ENCODE measurements at regions not wholly inside any gene's neighbourhood (a gene's known extent, or its start where the extent isn't known, plus 50 kb on each side); places are given as distances from the start of the nearest gene placed in this dataset.

DNA sequence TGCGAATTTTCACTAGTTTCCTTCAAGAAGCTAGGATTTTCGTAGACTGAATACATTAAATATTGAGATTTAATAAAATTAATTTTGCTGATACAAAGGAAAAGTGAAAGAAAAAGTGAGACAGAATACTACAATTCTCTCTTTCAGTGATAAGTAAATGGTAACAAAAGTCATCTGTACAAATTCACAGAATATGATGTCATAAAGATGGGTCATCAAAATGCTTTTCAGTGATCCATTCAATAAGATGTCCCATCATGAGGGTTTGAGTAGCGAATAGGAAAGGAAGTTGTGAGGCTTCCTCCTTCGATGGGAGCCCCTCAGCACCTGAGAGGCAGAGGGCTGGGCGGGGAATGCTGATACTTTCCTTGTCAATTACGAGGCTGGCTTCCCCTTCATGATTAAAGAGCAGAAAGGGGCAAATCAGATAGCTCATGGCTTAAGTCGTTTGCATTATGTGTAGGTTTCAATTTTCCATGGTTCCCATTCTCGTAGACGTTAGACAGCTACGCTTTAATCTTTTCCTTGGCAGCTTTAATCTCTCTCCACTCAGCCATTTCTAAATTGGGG lies 108.8 kb upstream of the SORBS2 start:
- H3K36me3 ChIP-seq (ENCODE audit: low read depth): no peaks in the 10 kb centered on the region
- no peak for DNase-seq
- no peaks in the 10 kb centered on the region for H3K79me2 ChIP-seq (ENCODE audit: insufficient read depth)
- H3K9me2 ChIP-seq (ENCODE audit: insufficient read depth): no peaks in the 10 kb centered on the region
- no peaks in the 10 kb centered on the region for H3K9me3 ChIP-seq (ENCODE audit: low read depth)
- no peak overlapping the region for H3K4me3 ChIP-seq
- no peak overlapping the region for H2AFZ ChIP-seq
- in situ Hi-C loops (cut with MboI): no loop called here
- TF ChIP-seq EZH2 (IDR thresholded peaks at IDR 0.05; ENCODE audit: insufficient read depth, poor library complexity, severe bottlenecking): no peak
- TF ChIP-seq EZH2phosphoT487 (IDR thresholded peaks at IDR 0.05; ENCODE audit: insufficient read depth, low read depth): no peak
- no peak overlapping the region for H3K4me2 ChIP-seq (ENCODE audit: unreplicated experiment)
- no peaks in the 10 kb centered on the region for H3K4me1 ChIP-seq (ENCODE audit: insufficient read depth)
- no peaks in the 10 kb centered on the region for H3F3A ChIP-seq (ENCODE audit: insufficient read depth)
- WGBS, 2 experiments (ENCODE audit: low coverage in 1 of 2, low lambda C conversion rate in 2 of 2, missing lambda C conversion rate in 2 of 2): 34 to 43% methylated on average over 10 of the region's 10 CpGs
- no peaks in the 10 kb centered on the region for H4K20me1 ChIP-seq (ENCODE audit: insufficient read depth)
- H3K27me3 ChIP-seq (replicated peaks; ENCODE audit: insufficient read depth): peaks cover 20% of the 10 kb centered on the region
- no peak overlapping the region for H3K9ac ChIP-seq
- no peak overlapping the region for H3K27ac ChIP-seq

DNA sequence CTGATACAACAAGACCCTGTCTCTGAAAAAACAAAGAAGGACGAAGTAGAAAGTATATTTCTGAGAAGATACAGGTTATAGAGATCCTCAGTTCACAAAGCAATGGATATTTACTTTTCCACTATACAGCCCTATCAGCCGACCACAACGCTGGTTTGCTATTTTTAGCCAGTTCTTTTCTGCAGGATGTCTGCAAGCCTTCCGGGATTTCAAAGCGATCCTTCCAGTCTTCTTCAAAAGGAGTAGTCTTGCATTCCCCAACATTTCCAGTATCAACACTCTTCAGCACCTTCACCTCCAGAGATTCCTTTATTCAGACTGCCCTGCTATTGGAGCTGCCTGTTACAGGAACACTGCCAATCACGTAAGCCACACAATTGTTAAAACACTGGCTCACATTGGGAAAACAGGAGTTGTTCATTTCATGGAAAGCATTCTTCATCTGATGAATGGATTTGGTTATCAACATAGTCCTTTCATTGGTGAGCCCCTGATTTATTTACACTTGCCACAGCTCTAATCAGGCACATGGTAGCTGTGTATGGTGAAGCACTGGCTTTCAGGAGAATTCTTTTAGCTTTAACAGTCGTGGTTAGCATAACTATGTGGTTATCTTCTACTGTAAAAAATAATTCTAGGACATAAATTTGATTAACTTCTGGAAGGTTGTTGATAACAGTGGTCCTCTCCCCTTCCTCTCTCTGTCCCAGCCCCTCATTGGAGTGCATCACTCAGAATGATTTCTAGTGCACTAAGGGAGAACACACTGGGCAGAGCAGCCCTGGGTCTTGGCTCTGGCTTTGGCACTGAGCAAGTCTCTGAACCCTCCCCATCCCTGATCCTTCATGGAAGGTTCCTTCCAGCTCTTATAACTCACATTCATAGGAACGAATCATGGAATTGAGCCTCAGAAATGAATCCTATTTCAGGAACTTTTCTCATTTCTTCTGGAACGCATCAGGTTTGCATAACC lies 109.9 kb upstream of the SORBS2 start:
- H3K4me2 ChIP-seq (ENCODE audit: unreplicated experiment): no peak overlapping the region
- no peaks in the 10 kb centered on the region for H3K9me2 ChIP-seq (ENCODE audit: insufficient read depth)
- H3K4me3 ChIP-seq: no peak overlapping the region
- peaks cover 20% of the 10 kb centered on the region for H3K27me3 ChIP-seq (replicated peaks; ENCODE audit: insufficient read depth)
- H2AFZ ChIP-seq: no peak overlapping the region
- H3F3A ChIP-seq (ENCODE audit: insufficient read depth): no peaks in the 10 kb centered on the region
- no peak for DNase-seq
- no peaks in the 10 kb centered on the region for H3K36me3 ChIP-seq (ENCODE audit: low read depth)
- H3K79me2 ChIP-seq (ENCODE audit: insufficient read depth): no peaks in the 10 kb centered on the region
- WGBS, 2 experiments (ENCODE audit: low coverage in 1 of 2, low lambda C conversion rate in 2 of 2, missing lambda C conversion rate in 2 of 2): 14 to 16% methylated on average over 9 of the region's 9 CpGs
- in situ Hi-C loops (cut with MboI): no loop called here
- H3K27ac ChIP-seq: no peak overlapping the region
- H3K4me1 ChIP-seq (ENCODE audit: insufficient read depth): no peaks in the 10 kb centered on the region
- no peak overlapping the region for H3K9ac ChIP-seq
- H4K20me1 ChIP-seq (ENCODE audit: insufficient read depth): no peaks in the 10 kb centered on the region
- H3K9me3 ChIP-seq (ENCODE audit: low read depth): no peaks in the 10 kb centered on the region
- TF ChIP-seq EZH2phosphoT487 (IDR thresholded peaks at IDR 0.05; ENCODE audit: insufficient read depth, low read depth): no peak
- TF ChIP-seq EZH2 (IDR thresholded peaks at IDR 0.05; ENCODE audit: insufficient read depth, poor library complexity, severe bottlenecking): no peak

DNA sequence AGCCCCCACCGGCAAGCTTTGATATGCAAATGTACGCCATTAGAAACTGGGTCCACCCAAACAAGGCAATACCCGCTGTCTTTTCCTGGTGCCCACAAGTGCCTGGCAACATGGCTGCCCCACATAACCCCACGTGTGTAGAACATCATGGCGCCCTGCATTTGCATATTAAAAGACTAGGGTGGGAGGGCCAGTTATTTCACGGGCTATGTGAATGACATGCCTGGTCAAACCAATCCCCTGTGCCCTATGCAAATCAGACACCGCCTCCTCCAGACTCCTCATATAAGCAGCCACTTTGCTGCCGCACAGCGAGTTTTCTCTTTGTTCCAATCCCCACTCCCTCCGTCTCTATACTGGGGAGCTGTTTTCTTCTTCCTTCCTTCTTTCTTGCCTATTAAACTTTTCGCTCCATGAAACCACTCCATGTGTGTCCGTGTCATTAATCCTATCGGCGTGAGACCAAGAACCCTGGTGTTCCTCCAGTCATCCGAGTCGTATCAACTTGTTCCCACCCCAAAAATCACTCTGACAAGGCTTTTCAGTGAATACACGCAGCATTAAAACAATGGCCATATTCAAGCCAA lies 112.6 kb upstream of the SORBS2 start:
- no peaks in the 10 kb centered on the region for H3K4me1 ChIP-seq (ENCODE audit: insufficient read depth)
- H3K9me2 ChIP-seq (ENCODE audit: insufficient read depth): no peaks in the 10 kb centered on the region
- H4K20me1 ChIP-seq (ENCODE audit: insufficient read depth): no peaks in the 10 kb centered on the region
- peaks cover 14% of the 10 kb centered on the region for H3K27me3 ChIP-seq (replicated peaks; ENCODE audit: insufficient read depth)
- TF ChIP-seq EZH2 (IDR thresholded peaks at IDR 0.05; ENCODE audit: insufficient read depth, poor library complexity, severe bottlenecking): no peak
- H3K4me2 ChIP-seq (ENCODE audit: unreplicated experiment): no peak overlapping the region
- no peak for DNase-seq
- no peaks in the 10 kb centered on the region for H3F3A ChIP-seq (ENCODE audit: insufficient read depth)
- no peak overlapping the region for H3K27ac ChIP-seq
- in situ Hi-C loops (cut with MboI): no loop called here
- no peaks in the 10 kb centered on the region for H3K36me3 ChIP-seq (ENCODE audit: low read depth)
- H3K9me3 ChIP-seq (ENCODE audit: low read depth): no peaks in the 10 kb centered on the region
- no peak overlapping the region for H3K9ac ChIP-seq
- H2AFZ ChIP-seq: no peak overlapping the region
- WGBS, 2 experiments (ENCODE audit: low coverage in 1 of 2, low lambda C conversion rate in 2 of 2, missing lambda C conversion rate in 2 of 2): 58 to 60% methylated on average over 17 of the region's 17 CpGs
- H3K4me3 ChIP-seq: no peak overlapping the region
- H3K79me2 ChIP-seq (ENCODE audit: insufficient read depth): no peaks in the 10 kb centered on the region

DNA sequence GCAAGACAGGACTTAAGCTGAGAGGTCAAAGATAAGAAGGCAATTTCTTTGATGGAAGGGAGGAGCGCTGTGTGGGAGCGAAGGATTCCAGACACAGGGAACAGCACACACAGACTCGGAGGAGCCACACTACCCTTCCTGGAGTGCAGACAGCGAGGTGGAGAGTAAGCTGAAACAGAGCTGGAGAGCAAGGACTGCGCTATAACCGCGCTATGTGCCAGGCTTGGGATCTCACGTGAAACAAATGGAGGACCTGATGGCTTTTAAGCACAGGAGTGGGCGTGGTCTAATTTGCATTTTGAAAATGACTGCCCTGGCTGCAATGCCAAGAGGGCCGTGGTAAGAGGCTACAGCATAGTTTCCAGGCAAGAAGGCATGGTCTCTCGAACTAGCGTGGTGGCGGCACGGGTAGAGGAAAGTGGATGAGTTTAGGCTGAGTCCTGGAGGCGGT lies 113.9 kb upstream of the SORBS2 start:
- Histone ChIP-seq H3K4me1 (ENCODE audit: insufficient read depth) (no peaks in the 10 kb centered on the region), H3K4me2 (ENCODE audit: unreplicated experiment) (no peak overlapping the region), H3K79me2 (ENCODE audit: insufficient read depth) (no peaks in the 10 kb centered on the region), H3K4me3 (no peak overlapping the region), H3K27me3 (replicated peaks; ENCODE audit: insufficient read depth) (peaks cover 16% of the 10 kb centered on the region), H3K9me3 (ENCODE audit: low read depth) (no peaks in the 10 kb centered on the region), H2AFZ (no peak overlapping the region), H4K20me1 (ENCODE audit: insufficient read depth) (no peaks in the 10 kb centered on the region), H3K36me3 (ENCODE audit: low read depth) (no peaks in the 10 kb centered on the region), H3F3A (ENCODE audit: insufficient read depth) (no peaks in the 10 kb centered on the region), H3K27ac (no peak overlapping the region), H3K9me2 (ENCODE audit: insufficient read depth) (no peaks in the 10 kb centered on the region), H3K9ac (no peak overlapping the region)
- in situ Hi-C loops (cut with MboI): no loop called here
- TF ChIP-seq EZH2 (IDR thresholded peaks at IDR 0.05; ENCODE audit: insufficient read depth, poor library complexity, severe bottlenecking): no peak
- TF ChIP-seq EZH2phosphoT487 (IDR thresholded peaks at IDR 0.05; ENCODE audit: insufficient read depth, low read depth): no peak
- WGBS, 2 experiments (ENCODE audit: low coverage in 1 of 2, low lambda C conversion rate in 2 of 2, missing lambda C conversion rate in 2 of 2): 48 to 50% methylated on average over 15 of the region's 15 CpGs
- no peak for DNase-seq

Data from GM23248 (cell line).